IPS-NIHi7 (cell line): ENCODE measurements at regions not wholly inside any gene's neighbourhood (a gene's known extent, or its start where the extent isn't known, plus 50 kb on each side); places are given as distances from the start of the nearest gene placed in this dataset.

ENCODE experiments used
- DNase-seq: peaks from one replicate; pipeline ENCODE4 v3.0.0; 2012; ENCODE audit warnings: mixed read lengths; ENCODE audit errors: extremely low spot score

DNA sequence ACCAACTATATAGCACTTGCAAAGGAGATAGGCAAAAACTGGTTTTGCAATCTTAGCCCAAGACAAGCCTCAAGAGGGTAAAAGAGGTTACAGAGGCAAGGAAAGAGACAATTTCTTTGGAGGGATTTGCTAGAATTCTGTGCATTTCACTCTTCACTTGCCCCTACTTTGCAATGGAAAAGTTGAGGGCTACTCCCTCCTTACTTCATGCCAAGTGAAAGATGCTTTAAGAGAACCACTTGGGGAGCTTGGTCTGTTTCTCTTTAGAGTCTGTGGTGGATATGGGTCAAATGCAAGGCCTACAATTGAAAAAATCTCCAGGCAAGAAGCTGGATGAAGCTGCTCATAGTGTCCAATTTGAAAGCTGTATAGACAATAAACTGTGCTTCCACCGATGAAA, 167.7 kb upstream of the DIO2 start:
- DNase-seq: no peak

DNA sequence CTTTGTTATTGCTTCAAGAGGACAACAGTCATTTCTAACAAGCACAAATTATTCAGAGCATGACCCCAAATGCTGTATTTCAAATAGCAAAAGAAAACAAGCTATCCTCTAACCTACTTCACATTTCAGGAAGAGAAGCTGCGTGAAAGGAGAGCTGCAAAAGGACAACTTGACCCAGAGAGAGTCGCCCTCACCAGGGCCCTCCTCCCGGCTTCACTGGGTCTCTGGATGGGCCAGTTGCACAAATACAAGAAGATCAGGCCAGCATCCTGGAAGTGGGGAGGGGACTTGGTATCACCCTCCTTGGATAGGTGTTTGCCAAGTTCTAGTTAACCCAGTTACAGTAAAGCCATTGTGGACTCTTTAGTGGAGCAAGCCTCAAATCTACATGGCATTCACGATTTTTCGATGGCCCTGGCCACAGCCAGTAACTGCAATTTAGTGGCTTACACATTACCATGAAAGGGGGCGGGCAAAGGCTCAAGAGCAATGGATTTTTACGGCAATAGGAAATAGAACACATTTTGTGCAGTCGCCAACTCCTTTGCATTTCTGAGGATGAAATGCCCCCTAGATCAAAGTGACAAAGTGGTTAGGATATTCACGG, 166.9 kb upstream of the DIO2 start:
- no peak for DNase-seq

DNA sequence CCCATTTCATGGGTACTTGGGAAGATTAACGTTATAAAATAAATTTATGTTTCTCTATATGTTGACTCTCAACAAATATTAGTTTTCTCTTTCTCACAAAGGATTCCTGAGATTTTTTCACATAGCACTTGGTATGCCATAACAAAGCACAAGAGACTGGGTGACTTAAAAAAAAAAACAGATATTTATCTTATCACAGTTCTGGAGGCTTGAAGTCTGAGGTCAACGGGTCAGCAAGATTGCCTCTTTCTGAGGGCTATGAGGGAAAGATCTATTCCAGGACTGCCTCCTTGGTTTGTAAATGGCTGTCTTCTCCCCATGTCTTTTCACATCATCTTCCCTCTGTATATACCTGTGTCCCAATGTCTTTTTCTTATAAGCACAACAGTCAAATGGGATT, 153.5 kb upstream of the DIO2 start:
- no peak for DNase-seq

DNA sequence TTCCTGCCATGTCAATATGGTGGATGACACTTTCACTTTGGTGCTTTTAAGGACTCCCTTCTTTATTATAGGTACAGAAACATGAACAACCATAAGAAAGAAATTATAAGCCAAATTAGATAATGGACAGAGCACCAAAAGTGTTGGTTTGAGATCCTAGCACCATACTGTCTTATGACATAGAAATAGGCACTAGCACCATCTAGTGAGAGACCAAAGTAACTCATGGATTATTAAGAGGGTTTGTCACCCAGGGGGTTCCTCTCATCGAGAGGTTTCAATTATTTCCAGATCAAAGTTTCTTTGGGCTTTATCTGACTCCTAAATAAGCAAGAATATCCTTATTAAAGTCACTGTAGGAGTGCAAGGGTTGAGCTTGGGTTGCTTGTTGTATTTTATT, 153.0 kb upstream of the DIO2 start:
- peak; percentile 58 for DNase-seq

DNA sequence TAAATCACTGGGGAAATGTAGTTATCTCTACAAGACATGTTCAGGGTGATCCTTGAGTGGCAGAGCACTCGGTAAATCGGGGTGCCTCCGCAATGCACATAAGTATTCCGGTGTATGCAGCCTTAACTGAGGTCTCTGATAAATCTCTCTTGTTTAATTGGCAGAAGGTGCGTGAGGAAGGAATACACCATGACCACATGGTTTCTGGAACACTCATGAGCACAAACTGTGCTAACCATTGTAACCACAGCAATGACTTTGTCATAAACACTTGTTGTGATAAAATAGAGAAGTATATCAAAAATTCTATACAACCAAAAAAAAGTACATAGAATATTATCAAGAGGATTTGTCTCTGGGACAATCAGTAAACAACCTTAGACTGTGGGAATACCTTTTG, 146.8 kb upstream of the DIO2 start:
- no peak for DNase-seq

DNA sequence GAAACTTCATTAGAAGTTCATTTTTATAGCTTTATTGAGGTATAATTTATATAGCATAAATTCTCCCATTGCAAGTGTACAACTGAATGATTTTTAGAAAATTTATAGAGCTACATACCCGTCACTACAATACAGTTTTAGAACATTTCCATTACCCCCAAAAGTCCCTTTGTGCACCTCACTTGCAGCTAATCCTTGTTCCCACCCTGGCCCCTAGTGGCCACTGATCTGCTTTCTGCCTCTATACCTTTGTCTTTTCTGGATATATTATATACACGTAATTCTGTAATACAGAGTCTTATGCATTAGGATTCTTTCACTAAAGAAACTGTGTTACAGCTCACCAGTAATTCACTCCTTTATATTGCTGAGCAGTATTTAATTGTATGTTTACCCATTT, 145.1 kb upstream of the DIO2 start:
- peak; percentile 18 for DNase-seq

DNA sequence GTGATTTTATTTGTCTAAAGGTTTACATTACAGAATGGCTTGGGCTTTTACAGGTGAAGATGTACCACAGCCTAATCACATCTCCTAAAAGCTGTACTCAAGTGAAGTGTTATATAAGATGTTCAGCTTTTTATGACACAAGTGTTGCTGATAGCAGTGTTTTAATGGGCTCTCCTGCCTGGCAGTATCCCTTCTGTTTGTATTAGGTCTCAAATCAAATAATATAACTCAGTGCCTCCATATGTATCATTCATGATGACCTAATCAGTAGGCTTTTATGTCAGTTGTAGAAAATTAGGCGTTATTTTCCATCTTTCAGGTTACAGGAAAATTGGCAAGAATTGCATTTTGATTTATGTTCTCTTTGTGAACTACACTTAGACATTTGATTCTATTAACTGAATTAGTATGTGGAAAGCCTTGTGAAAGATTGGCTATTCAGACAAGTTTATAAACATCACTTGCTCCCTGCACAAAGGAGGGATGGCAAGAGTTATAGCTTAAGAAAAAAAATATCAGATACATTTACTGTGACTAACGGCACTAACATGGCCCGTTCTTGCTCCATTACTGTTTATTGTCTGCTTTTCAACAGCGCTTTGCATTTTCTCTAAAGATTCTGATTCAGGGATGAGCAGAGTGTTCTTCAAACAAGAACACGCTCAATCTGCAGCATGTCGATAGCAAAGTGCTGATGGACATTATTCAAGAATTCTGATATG, 143.7 kb upstream of the DIO2 start:
- no peak for DNase-seq

DNA sequence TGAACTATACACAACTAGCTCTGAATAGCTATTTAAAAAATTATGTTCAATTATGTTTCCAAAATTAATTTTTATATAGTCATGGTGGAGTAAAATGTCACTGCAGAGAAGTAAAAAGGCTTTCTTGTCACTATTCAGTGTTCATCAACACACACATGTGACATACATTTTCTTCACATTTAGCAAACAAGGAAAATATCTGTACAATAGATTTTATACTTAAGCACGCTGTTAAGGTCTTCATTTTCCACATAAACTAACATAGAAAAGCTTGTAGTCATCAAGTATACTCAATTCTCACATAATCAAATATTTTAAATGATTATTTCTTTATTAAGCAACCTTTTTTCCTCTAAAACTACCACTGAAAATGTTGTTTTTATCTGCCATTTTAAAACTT, 141.2 kb upstream of the DIO2 start:
- no peak for DNase-seq

DNA sequence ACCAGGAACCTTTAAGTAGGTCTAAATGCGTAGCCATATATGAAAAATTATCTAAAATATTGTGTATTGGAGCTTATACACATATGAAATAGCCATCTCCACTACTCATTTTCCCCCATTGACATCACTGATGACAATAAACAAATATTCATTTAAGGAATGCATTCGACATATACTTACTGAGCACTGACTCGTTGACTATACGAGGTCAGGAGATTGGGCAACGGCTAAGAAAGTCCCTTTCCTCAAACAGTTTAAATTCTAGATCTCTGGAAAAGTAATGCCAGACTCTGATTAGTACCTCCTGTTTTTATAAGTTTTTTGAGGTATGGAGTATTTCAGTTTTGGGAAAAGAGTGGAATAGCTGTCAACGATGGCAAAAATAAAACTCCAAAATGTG, 139.4 kb upstream of the DIO2 start:
- no peak for DNase-seq

DNA sequence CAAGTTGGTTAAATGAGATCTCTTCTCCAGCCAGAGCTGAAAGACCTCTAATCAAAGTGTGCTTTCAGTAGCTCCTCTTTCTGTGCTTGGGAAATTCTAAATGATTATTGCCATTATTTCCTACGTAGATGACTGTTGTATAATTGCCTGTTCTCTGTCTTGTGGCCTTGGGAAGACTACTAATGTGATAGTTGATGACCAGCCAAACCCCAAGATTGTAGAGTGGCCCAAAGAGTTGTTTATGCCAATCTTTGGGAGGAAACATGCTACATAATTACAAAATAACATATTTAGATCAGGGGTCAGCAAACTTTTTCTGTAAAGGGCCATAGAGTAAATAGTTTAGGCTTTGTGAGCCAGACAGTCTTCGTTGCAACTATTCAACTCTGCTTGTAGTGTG, 135.1 kb upstream of the DIO2 start:
- no peak for DNase-seq

DNA sequence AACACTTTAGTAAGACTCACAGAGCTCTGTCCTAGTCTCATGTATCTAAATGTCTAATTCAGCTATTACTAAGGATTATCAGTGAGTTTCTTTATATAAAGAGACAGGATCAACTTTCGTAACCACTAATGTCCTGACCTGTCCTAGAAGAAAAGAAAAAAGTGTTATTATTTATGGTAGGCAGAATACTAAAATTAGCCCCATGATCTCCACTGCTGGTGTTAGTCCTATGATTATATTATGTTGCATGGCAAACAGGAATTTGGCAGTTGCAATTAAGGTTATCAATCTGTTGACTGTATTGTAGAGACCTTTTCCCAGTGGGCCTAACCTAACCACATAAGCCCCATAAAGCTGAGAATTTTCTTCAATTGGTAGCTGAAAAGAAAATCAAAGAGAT, 132.9 kb upstream of the DIO2 start:
- DNase-seq: no peak

DNA sequence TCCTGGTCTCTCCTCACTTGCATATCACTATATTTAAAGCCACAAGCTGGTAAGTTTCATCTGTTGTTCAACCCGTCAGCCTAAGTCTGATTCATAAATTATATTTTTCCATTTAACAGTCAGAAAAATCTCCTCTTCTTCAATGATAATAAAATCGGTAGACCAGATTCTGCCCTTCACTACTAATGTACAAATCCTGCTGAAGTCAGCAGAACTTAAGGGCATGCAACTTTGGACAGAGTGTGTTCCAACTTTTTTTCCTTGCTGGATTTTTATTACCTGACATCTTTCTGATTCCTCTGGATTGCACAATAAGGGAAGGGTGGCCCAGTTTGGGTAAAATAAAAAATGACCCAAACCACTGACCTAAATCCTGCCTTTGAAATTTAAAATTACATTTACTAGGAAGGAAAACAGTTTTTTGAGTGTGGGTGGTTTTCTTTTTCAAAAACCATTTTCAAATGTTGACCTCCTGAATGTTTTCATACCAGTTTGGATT, 125.4 kb upstream of the DIO2 start:
- no peak for DNase-seq

DNA sequence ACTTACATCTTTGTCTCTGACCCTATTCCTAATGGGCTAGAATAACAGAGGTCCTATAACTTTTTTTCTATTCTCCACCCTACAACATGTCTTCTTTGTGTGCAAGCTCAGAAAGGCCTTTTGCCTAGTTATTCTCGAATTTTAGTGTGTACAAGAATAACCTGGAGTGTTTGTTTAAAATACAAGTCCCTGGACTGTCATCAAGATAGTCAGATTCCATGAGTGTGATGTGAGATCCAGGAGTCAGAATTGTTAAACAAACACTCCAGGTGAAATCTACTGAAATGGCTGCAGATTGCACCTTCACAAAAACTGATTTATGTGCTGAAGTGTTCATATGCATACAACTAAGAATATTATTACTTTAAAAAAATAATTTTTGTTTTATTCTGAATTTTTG, 114.4 kb upstream of the DIO2 start:
- DNase-seq: no peak

DNA sequence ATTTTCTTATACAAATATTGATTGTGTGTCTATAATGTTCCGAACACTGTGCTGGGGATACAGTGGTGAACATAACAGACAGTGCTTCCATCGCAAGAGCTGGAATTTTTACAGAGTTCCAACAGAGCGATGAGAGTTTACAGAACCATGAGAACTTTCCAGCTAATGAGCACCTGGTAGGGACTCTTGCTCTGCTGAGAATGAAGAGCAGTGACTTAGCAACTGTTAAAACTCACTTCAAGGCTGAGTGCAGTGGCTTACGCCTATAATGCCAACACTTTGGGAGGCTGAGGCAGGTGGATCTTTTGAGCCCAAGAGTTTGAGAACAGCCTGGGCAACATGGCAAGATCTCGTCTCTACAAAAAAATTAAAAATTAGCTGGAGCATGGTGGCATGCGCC, 113.8 kb upstream of the DIO2 start:
- no peak for DNase-seq

DNA sequence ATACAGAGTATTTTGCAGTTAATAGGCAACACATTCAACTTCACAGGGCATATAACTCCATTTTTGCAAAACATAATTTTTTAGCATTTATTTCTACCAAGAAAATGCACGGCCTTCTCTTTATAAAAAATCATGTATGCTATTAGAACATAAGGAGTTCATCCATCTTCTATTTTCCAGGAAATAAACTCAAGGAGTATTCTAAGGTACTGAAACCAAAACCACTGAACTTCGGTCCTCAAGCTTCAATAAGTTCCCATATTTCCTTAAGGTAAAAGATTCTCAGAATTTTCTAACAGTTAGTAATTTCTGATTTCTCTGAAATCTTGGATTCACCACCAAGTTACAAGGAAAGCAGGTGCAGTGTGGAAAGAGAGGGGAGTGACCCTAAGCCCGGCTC, 113.3 kb upstream of the DIO2 start:
- no peak for DNase-seq

DNA sequence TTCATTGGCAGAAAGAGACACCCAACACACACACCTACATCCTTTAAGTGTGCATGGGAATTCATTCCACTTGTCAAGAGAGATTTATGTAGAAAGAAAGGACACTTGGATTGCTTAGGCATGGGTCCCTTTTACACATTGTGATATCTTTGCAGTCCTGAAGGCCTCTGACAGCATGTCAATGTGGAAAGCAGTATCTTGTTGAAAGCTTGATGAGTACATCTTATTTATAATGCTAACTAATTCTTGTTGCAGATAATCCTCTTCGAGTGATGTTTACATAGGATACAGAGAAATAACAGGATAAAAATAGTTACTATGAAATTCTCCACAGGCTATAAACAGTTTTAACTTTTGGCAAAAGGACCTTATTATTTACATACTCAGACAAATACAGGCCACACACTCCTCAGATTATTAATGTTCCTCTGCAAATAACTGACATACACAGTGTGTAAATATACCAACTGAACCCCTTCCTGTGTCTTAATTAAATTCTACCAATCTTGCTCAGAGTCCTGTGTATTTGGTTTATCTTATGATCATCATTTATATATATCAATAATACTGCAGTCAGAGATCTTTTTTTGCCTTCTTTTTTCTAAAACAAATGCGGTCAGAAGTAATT, 111.8 kb upstream of the DIO2 start:
- no peak for DNase-seq

DNA sequence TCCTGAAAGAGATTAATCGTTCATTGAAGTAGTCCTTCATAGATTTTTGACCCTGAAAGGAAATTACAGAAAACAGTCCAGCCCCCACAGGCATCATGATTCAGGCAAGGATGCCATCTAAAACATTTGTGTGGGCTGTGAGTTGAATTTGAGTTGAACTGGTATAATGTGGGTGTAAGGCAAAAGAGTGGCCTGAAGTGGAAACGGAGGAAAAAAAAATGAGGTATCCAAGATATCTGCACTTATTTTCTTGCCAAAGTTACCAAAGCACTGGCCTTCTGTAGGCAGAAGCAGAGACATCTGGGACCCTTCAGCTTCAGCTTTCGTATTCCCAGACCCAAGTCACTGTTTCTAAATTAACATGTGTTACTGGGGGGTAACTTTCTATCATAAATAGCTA, 105.1 kb upstream of the DIO2 start:
- no peak for DNase-seq

DNA sequence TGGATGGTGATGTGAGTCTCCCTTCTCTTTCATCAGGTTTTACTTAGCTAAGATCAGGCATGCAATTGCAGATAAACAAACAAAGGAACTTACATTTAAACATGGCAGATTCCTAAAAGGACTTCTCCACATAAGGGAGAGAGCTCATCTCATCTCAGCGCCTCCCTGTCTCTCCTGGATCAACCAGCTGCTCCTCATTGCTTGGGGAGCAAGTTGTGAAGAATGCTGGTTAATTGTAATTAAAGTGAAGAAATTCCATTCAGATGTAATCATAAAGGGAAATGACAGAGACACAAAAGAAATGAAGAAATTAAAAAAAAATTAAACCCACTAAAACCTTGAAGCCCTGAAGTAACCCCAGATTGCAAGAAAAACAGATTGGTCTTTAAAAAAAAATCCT, 104.4 kb upstream of the DIO2 start:
- peak; percentile 17 for DNase-seq

DNA sequence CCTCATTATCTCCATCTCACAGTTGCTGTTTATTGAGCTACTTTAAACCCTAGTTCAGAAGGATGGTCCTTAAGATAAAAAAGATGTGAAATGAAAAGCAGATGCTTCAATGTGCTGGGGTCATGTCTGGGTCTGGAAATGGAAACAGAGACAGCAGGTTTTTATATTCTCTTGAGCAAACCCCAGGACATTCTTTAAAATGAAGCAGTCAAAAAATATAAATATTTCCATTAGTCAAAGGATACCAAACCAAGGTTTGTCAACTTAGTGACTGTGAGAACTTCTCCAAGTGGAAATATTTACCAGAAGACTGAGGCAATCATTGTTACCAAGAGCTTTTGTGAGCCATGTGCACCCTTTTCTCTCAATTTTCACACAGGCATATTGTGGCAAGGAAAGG, 102.5 kb upstream of the DIO2 start:
- DNase-seq: no peak

DNA sequence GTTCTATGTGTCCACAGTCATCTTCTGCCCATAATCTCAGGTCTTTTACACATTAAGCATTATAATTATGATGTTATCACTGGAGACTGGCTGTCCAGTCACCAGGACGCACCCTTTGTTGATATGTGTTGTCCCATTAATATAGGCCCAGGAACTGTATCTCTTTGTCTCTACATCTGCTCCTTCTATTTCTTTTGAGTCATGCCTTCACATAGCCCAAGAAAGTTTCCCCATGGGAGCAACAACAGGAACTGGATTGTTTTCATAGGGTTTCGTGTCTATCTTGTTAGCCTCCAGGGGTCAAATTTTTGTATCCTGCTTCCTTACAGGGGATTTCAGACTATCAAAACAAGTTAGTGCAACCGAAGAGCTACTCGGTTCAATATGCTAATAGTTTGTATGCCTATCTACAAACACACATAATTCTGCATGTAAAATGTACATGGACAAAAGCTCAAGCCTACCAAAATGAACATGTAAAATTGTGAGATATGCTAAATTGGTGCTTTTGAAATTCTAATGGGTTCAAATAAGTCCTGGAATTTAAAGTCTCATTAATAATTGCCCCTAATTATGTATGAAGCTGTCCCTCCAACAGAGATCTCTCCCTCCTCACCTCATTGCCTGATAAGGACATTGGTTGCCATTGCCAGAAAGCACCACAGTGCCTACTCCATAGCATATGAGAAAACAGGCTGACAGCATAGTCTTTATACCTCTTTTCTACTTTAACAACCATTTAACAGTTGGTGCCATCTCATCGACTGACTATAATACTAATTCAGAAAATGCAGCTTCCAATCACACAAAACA, 99.8 kb upstream of the DIO2 start:
- DNase-seq: no peak

DNA sequence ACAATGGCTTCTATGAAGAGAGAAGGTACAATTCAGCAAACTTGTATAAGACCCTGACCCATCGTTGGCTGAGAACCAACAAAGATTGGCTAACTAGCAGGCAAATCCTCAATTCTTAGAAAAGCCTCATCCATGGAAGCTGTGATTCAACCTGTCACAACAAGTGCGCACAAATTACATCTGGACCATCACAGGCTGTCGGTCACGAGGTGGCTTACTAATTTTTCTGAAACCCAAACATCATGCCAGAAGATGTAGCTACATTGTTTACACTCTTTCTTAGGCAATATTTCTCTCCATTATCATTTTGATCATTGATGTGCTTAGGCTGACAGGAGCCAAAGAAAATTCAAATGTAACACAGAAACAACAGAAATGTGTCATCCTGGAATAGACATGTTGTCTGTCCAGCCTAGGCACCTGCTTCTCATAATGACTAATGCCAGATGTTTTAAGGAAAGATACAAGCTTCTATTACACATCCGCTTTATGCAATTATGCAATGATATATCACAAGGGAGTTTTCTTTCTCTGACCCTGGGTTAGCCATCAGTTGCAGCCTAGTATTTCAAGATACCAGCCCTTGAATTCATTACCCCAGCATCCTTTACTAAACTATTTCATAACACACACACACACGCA, 92.9 kb upstream of the DIO2 start:
- no peak for DNase-seq

DNA sequence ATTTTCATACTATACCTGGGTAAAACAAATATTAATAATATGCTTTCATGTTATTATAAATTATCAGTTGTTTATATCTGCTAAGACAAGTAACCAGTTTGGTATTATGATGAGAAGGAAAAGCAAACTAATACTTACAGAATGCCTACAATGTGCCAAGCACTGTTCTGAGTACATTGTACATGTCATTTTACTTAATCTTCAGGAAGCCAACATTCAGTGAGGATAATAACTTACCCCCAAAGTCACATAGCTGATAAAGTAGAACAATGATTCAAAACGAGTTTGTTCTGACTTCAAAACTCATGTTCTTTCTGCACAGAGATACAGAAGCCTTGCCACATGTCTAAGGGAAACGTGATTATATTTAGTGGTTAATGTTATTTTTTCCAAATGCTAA, 89.0 kb upstream of the DIO2 start:
- DNase-seq: no peak
